HG03520 (cell line): ENCODE measurements at regions not wholly inside any gene's neighbourhood (a gene's known extent, or its start where the extent isn't known, plus 50 kb on each side); places are given as distances from the start of the nearest gene placed in this dataset.

ENCODE experiments used
- ATAC-seq: cut with Tn5 transposase; IDR thresholded peaks from one replicate; pipeline ENCODE4 v1.9.1; 2021; ENCODE audit warnings: mild to moderate bottlenecking, moderate library complexity; ENCODE audit not compliant: unreplicated experiment

GRCh38 chr1:222370913-222371675 lies 176.8 kb downstream of the HHIPL2 start:
- no peak for ATAC-seq

- ATAC-seq = no peak
These were observed 177.6 kb downstream of the HHIPL2 start for GRCh38 chr1:222370081-222370912.

GRCh38 chr1:222369148-222369547 lies 178.8 kb downstream of the HHIPL2 start:
- no peak for ATAC-seq

GRCh38 chr1:222358100-222358499 lies 189.8 kb downstream of the HHIPL2 start:
- ATAC-seq = no peak

- no peak for ATAC-seq
These were observed 190.7 kb downstream of the HHIPL2 start for GRCh38 chr1:222357252-222357651.

GRCh38 chr1:222347627-222348026 lies 200.3 kb downstream of the HHIPL2 start:
- no peak for ATAC-seq

GRCh38 chr1:222346955-222347354 lies 200.9 kb downstream of the HHIPL2 start:
- ATAC-seq = no peak

- ATAC-seq = no peak
These were observed 208.4 kb downstream of the HHIPL2 start for GRCh38 chr1:222339376-222339947.

- ATAC-seq = no peak
These were observed 212.3 kb downstream of the HHIPL2 start for GRCh38 chr1:222335586-222335985.

- ATAC-seq = no peak
These were observed 213.8 kb downstream of the HHIPL2 start for GRCh38 chr1:222334026-222334680.

- no peak for ATAC-seq
These were observed 216.1 kb downstream of the HHIPL2 start for GRCh38 chr1:222331765-222332164.

- no peak for ATAC-seq
These were observed 216.6 kb downstream of the HHIPL2 start for GRCh38 chr1:222331340-222331739.

GRCh38 chr1:222329493-222330045 lies 218.3 kb downstream of the HHIPL2 start:
- ATAC-seq = no peak

GRCh38 chr1:222326710-222327036 lies 221.2 kb downstream of the HHIPL2 start:
- no peak for ATAC-seq

- no peak for ATAC-seq
These were observed 221.7 kb downstream of the HHIPL2 start for GRCh38 chr1:222326006-222326709.

GRCh38 chr1:222325506-222325905 lies 222.4 kb downstream of the HHIPL2 start:
- no peak for ATAC-seq

GRCh38 chr1:222314839-222315238 lies 233.1 kb downstream of the HHIPL2 start:
- ATAC-seq = no peak

- ATAC-seq = no peak
These were observed 237.1 kb downstream of the HHIPL2 start for GRCh38 chr1:222310836-222311235.

GRCh38 chr1:222307621-222308020 lies 240.3 kb downstream of the HHIPL2 start:
- ATAC-seq = no peak

GRCh38 chr1:222306512-222306911 lies 241.4 kb downstream of the HHIPL2 start:
- no peak for ATAC-seq
